ENCODE measurements at regions not wholly inside any gene's neighbourhood (a gene's known extent, or its start where the extent isn't known, plus 50 kb on each side); places are given as distances from the start of the nearest gene placed in this dataset.

GRCh38 chr5:67395790-67396418 is 199.3 kb upstream of the CD180 start:
- TF ChIP-seq POLR2A (IDR thresholded peaks at IDR 0.05) (no peak), POLR2AphosphoS5 (IDR thresholded peaks at IDR 0.05) (no peak)
- TF ChIP-seq, protein P1, sequence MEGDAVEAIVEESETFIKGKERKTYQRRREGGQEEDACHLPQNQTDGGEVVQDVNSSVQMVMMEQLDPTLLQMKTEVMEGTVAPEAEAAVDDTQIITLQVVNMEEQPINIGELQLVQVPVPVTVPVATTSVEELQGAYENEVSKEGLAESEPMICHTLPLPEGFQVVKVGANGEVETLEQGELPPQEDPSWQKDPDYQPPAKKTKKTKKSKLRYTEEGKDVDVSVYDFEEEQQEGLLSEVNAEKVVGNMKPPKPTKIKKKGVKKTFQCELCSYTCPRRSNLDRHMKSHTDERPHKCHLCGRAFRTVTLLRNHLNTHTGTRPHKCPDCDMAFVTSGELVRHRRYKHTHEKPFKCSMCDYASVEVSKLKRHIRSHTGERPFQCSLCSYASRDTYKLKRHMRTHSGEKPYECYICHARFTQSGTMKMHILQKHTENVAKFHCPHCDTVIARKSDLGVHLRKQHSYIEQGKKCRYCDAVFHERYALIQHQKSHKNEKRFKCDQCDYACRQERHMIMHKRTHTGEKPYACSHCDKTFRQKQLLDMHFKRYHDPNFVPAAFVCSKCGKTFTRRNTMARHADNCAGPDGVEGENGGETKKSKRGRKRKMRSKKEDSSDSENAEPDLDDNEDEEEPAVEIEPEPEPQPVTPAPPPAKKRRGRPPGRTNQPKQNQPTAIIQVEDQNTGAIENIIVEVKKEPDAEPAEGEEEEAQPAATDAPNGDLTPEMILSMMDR (IDR thresholded peaks at IDR 0.05): no peak
